ENCODE measurements at regions not wholly inside any gene's neighbourhood (a gene's known extent, or its start where the extent isn't known, plus 50 kb on each side); places are given as distances from the start of the nearest gene placed in this dataset.

DNA sequence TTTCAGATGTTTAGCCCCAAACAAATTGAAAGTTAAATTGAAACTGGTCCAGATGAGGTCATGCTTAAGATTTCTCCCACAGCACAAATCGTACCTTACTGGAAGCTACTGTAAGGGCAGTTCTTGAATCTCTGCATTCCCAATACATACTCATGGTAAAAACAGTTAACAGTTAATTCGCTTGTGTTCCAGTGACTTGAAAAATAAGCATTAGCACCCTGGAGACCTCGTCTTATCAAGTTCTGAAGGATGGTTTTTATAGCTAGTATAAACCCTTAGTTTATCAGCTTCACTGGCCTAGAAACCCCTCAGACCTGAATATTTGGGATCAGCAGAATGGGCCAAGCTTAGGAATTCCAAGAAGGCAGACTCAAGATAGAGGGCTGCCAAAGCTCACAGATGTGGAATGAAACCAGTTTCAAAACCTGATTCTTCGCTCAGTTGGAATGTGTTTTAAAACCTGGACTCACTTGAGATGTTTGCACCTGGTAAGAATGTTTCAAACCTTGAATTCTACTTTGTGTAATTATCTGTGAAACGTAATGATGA, 103.6 kb downstream of the C9orf152 start:
- TF ChIP-seq EZH2 (IDR thresholded peaks at IDR 0.05; ENCODE audit: borderline replicate concordance, low read depth, low read length, severe bottlenecking): no peak
- TF ChIP-seq, protein P1, sequence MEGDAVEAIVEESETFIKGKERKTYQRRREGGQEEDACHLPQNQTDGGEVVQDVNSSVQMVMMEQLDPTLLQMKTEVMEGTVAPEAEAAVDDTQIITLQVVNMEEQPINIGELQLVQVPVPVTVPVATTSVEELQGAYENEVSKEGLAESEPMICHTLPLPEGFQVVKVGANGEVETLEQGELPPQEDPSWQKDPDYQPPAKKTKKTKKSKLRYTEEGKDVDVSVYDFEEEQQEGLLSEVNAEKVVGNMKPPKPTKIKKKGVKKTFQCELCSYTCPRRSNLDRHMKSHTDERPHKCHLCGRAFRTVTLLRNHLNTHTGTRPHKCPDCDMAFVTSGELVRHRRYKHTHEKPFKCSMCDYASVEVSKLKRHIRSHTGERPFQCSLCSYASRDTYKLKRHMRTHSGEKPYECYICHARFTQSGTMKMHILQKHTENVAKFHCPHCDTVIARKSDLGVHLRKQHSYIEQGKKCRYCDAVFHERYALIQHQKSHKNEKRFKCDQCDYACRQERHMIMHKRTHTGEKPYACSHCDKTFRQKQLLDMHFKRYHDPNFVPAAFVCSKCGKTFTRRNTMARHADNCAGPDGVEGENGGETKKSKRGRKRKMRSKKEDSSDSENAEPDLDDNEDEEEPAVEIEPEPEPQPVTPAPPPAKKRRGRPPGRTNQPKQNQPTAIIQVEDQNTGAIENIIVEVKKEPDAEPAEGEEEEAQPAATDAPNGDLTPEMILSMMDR (IDR thresholded peaks at IDR 0.05; ENCODE audit: borderline replicate concordance, extremely low read depth, low read length, poor library complexity, severe bottlenecking): no peak

Data from DND-41 (cell line).